DMS 273 (cell line): ENCODE measurements at regions not wholly inside any gene's neighbourhood (a gene's known extent, or its start where the extent isn't known, plus 50 kb on each side); places are given as distances from the start of the nearest gene placed in this dataset.
"Not testable (repeated sequence)": the region's sequence is repeated elsewhere in the genome, so short reads cannot be mapped to it uniquely, and the experiment has no call there.

Source experiments
- DNase-seq: peaks from one replicate; lab custom pipeline; 2025; ENCODE audit not compliant: unreplicated experiment; lab: John Stamatoyannopoulos, UW

DNA sequence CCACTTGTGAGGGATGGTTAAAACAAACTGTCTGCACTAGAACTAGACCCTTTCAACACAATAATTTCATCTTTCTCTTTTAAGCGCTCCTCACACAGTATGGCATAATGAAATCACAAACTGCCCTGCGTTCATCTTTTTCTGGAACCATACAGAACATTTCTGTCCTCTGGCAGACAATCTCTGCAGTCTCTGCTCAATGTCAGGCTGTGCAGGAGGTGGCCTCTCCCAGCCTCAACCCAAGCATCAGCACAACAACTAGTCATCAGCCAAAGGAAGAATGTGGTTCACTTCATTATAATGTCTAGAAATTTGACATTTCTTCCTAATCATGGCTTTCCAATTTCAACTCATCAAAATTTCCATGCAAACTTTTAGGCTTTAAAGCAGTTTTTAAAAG, 125.1 kb upstream of the STARD13 start:
- DNase-seq, result no peak

DNA sequence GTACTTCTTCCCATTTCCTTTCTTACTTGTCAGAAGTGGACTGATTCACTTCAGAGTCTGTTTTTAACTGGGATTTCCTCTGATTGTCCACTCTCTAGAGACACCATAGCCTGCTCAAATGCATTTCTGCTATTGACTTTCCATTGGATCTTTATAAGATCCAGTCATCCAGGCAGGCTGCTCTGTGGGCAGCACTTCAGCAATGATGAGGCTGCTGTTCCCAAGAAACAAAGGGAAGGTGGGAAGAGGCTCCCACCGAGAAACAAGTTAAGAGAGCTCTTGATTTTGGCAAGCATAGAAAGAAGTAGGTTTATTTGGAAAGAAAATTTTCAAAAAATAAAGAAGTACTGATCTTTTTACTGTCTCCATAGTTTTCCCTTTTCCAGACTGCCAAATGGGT, 125.8 kb upstream of the STARD13 start:
- no peak for DNase-seq

DNA sequence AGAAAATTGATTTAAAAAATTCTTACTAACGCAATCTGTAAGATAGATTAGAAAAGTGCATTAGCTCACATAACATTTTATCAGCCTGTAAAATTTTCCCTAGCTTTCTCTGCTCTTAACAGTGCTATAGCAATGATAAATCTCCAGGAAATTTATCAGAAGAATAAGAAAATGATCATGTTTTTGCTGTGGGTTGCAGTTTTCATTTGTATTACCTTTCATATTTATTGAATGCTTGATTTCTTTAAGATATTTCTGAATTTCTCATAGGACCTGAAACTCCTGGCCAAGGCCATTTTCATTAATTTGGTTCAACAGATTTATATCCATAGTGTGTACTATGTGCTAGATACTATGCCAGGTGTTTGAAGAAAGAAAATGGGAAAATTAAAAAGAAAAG, 130.3 kb upstream of the STARD13 start:
- DNase-seq, result no peak

DNA sequence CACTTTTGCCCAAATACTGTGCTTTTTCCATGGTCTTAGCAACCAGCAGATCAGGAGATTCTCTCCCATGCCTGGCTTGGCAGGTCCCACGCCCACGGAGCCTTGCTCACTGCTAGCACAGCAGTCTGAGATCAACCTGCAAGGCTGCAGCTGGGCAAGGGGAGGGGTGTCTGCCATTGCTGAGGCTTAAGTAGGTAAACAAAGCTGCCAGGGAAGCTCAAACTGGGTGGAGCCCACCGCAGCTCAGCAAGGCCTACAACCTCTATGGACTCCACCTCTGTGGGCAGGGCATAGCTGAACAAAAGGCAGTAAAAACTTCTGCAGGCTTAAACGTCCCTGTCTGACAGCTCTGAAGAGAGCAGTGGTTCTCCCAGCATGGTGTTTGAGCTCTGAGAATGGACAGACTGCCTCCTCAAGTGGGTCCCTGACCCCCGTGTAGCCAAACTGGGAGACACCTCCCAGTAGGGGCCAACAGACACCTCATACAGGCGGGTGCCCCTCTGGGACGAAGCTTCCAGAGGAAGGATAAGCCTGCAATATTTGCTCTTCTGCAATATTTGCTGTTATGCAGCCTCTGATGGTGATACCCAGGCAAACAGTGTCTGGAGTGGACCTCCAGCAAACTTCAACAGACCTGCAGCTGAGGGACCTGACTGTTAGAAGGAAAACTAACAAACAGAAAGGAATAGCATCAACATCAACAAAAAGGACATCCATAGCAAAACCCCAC, 132.8 kb upstream of the STARD13 start:
- DNase-seq, result not testable (repeated sequence)

DNA sequence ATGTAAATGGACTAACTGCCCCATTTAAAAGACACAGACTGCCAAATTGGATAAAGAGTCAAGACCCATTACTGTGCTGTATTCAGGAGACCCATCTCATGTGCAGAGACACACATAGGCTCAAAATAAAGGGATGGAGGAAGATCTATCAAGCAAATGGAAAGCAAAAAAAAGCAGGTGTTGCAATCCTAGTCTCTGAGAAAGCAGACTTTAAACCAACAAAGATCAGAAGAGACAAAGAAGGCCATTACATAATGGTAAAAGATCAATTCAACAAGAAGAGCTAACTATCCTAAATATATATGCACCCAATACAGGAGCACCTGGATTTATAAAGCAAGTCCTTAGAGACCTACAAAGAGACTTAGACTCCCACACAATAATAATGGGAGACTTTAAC, 134.6 kb upstream of the STARD13 start:
- DNase-seq, result not testable (repeated sequence)

DNA sequence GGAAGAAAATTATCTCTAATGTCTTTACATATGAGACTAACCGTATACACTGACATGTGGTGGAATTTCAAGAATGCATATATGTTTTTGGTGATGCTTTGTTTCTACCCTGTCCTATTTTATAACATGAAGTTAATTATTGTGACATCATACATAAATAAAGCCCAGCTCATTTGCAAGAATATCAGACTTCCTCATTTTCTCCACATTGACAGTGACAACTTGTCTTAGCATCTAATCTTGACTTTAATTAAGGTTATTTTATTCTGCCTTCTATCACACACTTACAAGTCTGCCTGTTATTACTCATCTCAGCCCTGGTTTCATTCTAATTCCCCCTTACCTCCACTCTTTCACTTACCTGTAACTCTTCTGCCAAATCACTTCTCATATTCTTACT, 140.6 kb upstream of the STARD13 start:
- no peak for DNase-seq

DNA sequence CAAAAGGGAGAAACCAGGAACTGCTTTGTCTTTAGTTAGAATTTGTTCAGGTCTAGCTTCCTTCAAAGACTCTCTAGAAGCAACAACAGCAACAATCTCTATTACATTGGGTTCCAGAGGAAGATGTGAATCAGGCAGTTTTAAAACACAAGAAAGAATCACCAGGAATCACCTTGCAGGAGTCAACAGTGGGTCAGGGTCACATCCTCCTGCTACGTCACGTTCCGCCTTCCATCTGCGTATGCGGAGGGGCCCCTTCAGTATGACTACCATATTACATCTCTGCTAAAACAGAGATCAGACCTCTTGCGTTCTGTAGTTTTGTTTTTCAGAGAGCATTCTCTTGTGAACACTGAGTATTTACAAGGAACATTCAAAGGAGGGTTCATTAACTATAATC, 147.8 kb upstream of the STARD13 start:
- DNase-seq, result no peak

DNA sequence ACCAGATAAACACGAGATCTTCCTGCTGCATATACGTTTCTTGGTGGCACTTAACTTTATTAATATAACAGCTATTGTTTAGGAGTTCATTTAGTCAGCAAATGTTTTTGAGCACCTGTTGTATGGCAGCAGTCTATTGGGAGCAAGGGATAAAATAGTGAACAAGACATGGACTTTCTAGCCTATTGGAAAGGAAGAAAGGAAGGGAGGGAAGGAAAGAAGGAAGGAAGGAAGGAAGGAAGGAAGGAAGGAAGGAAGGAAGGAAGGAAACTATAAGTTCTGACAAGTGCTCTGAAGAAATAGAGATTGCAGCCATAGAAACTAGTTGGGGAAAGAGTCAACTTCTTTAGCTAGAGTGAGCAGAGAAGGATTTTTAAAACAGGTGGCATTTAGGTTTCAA, 149.1 kb upstream of the STARD13 start:
- no peak for DNase-seq

DNA sequence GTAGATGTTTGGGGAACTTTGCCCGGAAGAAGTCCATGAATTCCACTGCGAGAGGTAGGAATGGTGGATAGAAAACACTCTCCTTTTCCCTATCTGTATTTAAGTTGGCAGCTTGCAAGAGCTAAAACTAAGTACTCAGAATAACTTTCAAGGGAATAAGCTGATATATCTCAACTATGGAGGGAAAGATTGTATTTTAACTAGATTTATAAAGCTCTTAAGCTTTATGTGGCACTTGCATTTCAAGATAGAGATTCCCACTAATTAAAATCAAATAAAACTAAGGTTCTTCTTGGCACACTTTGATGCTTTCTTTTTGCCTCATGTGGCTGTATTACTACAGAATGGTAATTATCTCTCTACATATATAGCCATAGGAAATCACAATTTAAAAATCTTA, 149.7 kb upstream of the STARD13 start:
- no peak for DNase-seq

DNA sequence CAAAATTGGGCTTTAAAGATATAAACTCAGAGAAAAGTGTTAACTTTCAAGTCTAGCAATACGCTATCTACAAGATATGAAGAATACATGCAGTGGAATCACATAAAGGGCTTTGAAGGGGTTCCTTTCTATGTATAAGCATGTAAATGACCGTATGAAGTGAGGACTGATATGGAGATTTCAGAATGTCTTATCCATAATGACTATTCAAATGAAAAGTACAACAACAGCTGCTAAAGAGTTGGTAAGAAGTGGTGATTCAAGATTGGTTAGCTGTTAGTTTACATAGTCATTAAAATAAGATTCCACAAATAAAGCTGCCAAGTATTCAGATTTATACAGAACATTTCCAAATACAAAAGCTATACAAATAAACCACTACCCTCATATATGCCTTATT, 153.4 kb upstream of the STARD13 start:
- no peak for DNase-seq

DNA sequence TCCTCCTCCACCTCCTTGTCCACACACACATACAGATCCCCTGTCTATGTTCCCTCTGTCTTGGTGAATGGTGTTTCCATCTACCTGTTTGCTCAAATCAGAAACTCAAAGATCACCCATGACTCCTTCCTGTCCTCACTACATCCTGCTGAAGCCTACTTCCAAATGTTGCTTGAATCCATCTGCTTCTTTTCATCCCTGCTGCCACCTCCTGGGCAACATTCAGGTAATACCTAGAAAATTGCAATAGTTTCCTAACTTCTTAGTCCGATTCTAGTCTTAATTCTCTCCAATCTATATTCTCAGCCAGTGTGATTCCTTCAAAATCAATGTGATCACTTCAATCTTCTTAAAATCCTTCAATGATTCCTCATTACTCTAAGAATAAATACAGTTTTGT, 155.5 kb upstream of the STARD13 start:
- peak; percentile 32 for DNase-seq

DNA sequence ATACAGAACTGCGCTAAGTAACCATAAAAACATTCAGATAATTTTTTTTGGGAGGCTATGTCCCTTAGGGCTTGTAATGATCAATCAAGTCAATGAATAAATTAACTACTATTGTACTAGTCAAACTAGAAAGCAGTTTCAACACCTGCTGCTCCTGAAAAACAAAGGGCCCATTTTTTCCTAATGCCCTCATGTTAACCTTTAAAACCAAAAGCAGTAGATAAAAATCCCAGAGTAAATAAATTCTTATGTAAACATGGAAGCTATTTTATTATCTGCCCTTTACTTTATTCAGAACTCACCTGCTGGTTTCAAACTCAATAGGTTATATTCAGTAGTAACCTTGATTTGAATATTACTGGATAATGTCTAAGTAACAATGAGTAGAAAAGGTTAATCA, 159.5 kb upstream of the STARD13 start:
- DNase-seq, result no peak

DNA sequence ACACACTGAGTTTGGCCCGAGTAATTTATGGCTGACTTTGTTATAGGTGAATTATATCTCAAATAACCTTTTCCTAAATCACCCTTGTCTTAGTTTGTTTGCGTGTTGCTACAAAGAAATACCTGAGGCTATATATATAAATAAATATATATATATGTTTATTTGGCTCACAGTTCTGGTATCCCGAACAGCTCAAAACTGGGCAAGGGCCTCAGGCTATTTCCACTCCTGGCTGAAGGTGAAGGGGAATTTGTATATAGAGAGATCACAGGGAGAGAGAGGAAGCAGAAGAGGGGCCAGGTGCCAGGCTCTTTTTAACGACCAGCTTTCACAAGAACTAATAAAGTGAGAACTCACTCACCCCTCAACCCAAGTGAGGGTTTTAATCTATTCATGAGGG, 159.9 kb upstream of the STARD13 start:
- no peak for DNase-seq

DNA sequence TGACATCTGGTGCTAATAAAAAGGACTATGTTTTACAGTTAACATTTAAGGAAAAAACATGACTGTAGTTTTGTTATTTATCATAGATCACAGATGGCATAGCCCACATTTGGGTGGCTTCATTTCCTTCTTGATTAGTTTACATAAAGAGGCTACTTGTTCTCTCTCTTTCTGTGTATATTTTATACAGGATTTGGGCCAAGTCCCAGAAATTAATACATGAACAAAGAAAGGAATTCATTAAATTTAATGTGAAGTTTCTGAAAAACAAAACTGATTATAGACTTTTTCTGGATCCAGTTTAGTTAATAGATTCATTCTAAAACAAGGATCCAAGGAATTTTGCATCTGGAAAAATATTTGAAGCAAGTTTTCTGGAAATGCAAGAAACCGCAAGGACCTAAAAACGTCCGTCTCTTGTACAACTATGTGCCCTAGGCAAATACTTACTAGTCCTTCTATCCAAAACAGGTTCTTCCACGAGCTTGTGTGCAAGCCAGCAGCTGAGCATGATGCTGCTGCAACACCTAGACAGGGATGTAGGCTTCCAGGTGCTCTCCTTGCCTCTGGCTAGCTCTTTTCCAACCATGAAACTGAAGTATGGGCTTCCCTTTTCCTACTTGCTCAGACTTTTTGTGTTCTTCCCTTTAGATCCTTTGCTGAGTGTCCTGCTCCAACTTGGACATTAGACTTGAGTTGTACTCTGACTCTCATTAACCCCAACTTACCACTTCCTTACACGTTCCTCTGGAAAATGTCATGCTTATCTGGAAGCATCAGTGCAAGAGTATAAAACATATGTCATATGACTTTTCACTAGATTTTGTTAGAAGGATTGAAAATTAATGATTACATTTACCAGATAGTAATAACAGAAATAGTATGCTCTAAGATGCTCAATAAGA, 161.5 kb upstream of the STARD13 start:
- DNase-seq, result no peak

DNA sequence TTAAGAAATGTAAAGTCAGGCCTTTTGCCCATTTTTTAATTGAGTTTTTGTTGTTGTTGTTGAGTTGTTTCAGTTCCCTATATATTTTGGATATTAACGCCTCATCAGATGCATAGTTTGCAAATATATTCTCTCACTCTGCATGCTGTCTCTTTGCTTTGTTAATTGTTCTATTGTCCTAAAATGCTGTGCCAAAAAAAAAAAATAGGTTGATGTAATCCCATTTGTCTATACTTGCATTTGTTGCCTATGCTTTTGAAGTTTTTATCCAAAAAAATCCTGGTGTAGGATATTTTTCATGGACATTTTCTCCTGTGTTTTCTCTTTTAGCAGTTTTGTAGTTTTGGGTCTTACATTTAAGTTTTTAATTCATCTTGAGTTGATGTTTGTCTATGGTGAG, 163.3 kb upstream of the STARD13 start:
- no peak for DNase-seq

DNA sequence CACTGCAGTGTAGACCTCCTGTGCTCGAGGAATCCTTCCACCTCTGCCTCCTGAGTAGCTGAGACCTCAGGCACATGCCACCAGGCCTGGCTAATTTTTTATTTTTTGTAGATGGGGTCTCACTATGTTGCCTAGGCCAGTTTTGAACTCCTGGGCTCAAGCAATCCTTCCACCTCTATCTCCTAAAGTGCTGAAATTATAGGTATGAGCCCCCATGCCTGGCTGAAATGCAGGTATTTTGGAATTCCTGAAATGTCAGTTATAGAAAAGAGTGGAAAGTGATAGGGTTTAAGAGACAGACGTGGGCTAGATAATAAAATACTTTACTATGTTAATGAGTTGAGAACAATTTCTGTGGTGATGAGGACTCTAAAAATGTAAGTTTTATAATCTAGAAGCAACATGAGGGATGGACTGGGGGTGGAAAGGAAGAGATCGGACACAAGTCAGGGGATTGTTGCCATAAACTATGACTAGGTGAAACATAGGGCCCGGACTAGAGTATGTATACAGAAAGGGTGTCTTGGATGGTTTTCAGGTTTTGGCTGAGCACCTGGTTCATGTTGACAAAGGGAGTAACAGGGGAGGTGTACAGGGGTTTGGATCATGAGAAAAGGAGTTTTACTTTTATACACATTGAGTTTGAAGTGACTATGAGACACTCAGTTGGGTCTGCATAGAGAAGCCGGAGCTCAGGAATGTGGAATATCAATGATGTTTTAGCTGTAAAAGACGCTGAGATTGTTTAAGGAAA, 165.6 kb upstream of the STARD13 start:
- no peak for DNase-seq

DNA sequence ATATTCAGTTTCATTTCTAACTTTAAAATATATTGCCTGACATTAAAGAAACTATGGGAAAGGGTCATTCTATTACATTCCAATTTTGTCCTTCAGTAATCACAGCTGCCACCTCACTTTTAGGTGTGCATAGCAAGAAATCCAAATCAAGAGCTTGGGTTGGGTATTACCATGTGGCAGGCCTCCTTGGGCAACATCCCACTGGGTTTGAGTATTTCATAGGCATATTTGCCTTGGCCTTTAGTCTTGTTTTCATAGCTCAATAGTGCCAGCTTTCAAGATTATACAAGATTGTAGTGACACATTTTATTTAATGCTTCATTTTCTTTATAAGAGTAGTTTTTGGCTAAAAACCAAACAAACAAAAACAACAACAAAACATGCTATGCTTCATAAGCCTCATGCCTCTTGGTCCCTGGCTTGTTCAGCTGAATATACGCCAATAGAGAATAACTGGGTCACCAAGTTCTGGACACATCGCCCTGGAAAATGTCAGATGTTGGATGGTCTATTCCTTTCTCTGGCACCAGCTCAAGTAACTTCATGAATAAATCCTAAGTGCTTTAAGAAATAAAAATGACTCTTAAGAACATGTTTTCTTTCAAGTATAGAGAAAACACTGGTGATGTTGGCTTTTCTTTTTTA, 167.4 kb upstream of the STARD13 start:
- DNase-seq, result no peak

DNA sequence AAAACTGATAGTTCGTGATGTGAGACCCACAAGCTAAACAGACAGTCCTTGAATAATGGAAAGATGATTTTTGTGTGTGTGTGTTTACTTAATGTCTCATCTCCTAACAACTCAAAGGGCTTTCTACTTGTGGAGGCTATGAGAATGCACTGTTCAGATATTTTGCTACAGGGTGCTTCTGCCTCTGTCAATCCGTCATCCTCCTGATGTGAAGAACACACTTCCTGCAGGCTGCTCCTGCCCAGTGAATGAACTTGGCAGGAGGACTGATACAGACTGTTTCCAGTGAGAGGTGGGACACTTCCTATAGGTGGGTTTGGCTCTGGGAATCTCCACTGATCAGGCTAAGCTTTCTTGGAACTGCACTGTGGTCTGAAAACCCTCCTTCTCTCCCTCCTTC, 168.4 kb upstream of the STARD13 start:
- no peak for DNase-seq

DNA sequence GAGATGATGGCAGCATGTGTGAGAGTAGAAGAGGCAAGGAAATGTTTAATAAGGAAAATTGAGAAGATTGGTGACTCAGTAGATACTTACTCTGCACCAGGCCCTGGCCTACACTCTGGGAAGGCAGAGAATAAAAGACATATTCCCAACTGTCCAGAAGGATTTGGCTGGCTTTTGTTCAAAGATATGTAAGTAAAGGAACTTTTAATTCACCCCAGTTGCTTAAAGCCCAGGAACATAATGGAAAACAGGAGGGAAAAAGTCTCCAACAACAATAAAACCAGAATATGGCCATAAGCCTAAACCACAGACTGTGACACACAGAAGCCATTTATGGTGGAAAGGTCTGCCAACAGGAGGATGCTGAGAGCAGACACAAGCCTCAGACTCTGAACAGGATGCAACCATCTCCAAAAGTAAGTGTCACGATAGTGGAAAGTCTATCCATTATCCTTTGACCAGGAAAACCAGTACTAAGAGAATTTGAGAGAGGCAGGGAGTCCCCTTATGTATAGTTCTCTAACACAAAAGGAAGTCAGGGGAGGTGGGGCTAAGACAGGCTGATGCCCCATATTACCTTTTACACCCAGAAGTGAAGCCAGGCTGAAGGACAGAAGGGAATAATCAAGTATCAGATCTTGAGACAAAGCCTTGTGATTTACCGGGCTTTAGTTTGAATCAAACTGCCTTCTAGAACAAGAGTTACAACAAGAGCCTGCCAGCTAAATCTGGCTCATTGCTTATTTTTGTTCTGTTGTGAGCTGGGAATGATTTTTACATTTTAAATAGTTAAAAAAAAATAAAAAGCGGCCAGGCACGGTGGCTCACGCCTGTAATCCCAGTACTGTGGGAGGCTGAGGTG, 169.5 kb upstream of the STARD13 start:
- no peak for DNase-seq

DNA sequence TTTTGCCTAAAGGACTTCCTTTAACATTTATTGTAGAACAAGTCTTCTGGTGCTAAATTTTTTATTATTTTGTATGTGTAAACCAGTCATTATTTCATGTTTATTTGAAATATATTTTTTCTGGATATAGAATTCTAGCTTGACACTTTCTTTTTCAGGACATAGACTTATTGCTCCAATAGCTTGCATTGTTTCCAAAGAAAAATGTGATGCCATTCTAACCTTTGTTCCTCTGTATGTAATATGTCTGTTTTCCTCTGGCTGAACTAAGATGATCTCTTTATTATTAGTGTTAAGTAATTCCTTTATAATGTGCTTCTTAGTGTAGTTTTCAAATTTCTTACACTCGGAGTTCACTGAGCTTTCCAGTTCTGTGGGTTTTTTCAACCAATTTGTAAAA, 174.1 kb upstream of the STARD13 start:
- DNase-seq, result no peak
